ENCODE measurements at regions not wholly inside any gene's neighbourhood (a gene's known extent, or its start where the extent isn't known, plus 50 kb on each side); places are given as distances from the start of the nearest gene placed in this dataset.
"Not testable (repeated sequence)": the region's sequence is repeated elsewhere in the genome, so short reads cannot be mapped to it uniquely, and the experiment has no call there.

- Mint-ChIP-seq H3K27me3 (no peaks in the 10 kb centered on the region), H3K4me1 (ENCODE audit: low read depth) (peaks cover 4% of the 10 kb centered on the region), H3K27ac (no peak overlapping the region), H3K36me3 (ENCODE audit: insufficient read depth) (peaks cover 7% of the 10 kb centered on the region), H3K9me3 (ENCODE audit: low read depth) (peaks cover 8% of the 10 kb centered on the region), H3K4me3 (ENCODE audit: low read depth) (no peak overlapping the region)
- TF ChIP-seq CTCF (IDR thresholded peaks at IDR 0.05; ENCODE audit: unreplicated experiment), result no peak
- DNase-seq (ENCODE audit: low spot score, unreplicated experiment), result no peak
Measured at GRCh38 chr6:14474816-14475215, 357.2 kb downstream of the CD83 start.

GRCh38 chr6:14475306-14475705 lies 357.7 kb downstream of the CD83 start:
- H3K9me3 Mint-ChIP-seq (ENCODE audit: low read depth), result peaks cover 6% of the 10 kb centered on the region
- H3K27ac Mint-ChIP-seq, result no peak overlapping the region
- DNase-seq (ENCODE audit: low spot score, unreplicated experiment), result no peak
- H3K27me3 Mint-ChIP-seq, result no peaks in the 10 kb centered on the region
- peaks cover 7% of the 10 kb centered on the region for H3K36me3 Mint-ChIP-seq (ENCODE audit: insufficient read depth)
- peaks cover 2% of the 10 kb centered on the region for H3K4me1 Mint-ChIP-seq (ENCODE audit: low read depth)
- H3K4me3 Mint-ChIP-seq (ENCODE audit: low read depth), result no peak overlapping the region
- TF ChIP-seq CTCF (IDR thresholded peaks at IDR 0.05; ENCODE audit: unreplicated experiment), result no peak

GRCh38 chr6:14476793-14477531 lies 359.4 kb downstream of the CD83 start:
- Mint-ChIP-seq H3K27me3 (no peaks in the 10 kb centered on the region), H3K9me3 (ENCODE audit: low read depth) (peaks cover 10% of the 10 kb centered on the region), H3K36me3 (ENCODE audit: insufficient read depth) (peaks cover 9% of the 10 kb centered on the region), H3K27ac (no peak overlapping the region), H3K4me3 (ENCODE audit: low read depth) (no peak overlapping the region), H3K4me1 (ENCODE audit: low read depth) (peaks cover 2% of the 10 kb centered on the region)
- DNase-seq (ENCODE audit: low spot score, unreplicated experiment), result no peak
- no peak for TF ChIP-seq CTCF (IDR thresholded peaks at IDR 0.05; ENCODE audit: unreplicated experiment)

GRCh38 chr6:14477559-14477958 lies 360.0 kb downstream of the CD83 start:
- Mint-ChIP-seq H3K4me3 (ENCODE audit: low read depth) (no peak overlapping the region), H3K9me3 (ENCODE audit: low read depth) (peaks cover 10% of the 10 kb centered on the region), H3K27ac (no peak overlapping the region), H3K27me3 (no peaks in the 10 kb centered on the region), H3K4me1 (ENCODE audit: low read depth) (peaks cover 2% of the 10 kb centered on the region), H3K36me3 (ENCODE audit: insufficient read depth) (peaks cover 10% of the 10 kb centered on the region)
- DNase-seq (ENCODE audit: low spot score, unreplicated experiment), result no peak
- no peak for TF ChIP-seq CTCF (IDR thresholded peaks at IDR 0.05; ENCODE audit: unreplicated experiment)

GRCh38 chr6:14478381-14479225 lies 361.0 kb downstream of the CD83 start:
- Mint-ChIP-seq H3K36me3 (ENCODE audit: insufficient read depth) (peaks cover 11% of the 10 kb centered on the region), H3K27me3 (no peaks in the 10 kb centered on the region), H3K27ac (no peak overlapping the region), H3K4me3 (ENCODE audit: low read depth) (no peak overlapping the region), H3K4me1 (ENCODE audit: low read depth) (peaks cover 2% of the 10 kb centered on the region), H3K9me3 (ENCODE audit: low read depth) (peaks cover 10% of the 10 kb centered on the region)
- no peak for TF ChIP-seq CTCF (IDR thresholded peaks at IDR 0.05; ENCODE audit: unreplicated experiment)
- DNase-seq (ENCODE audit: low spot score, unreplicated experiment), result no peak

- not testable (repeated sequence) for H3K4me1 Mint-ChIP-seq (ENCODE audit: low read depth); H3K27me3 Mint-ChIP-seq; DNase-seq (ENCODE audit: low spot score, unreplicated experiment); H3K27ac Mint-ChIP-seq; H3K4me3 Mint-ChIP-seq (ENCODE audit: low read depth)
- Mint-ChIP-seq H3K9me3 (ENCODE audit: low read depth) (peaks cover 10% of the 10 kb centered on the region), H3K36me3 (ENCODE audit: insufficient read depth) (peaks cover 11% of the 10 kb centered on the region)
Measured at GRCh38 chr6:14481946-14482345, 364.4 kb downstream of the CD83 start.

Data from progenitor cell of endocrine pancreas (in vitro differentiated cells).